WTC11 (cell line): ENCODE measurements at regions not wholly inside any gene's neighbourhood (a gene's known extent, or its start where the extent isn't known, plus 50 kb on each side); places are given as distances from the start of the nearest gene placed in this dataset.

Experiments used
- CTCF ChIP-seq: fragments of 200-600 bp; IDR thresholded peaks from 2 replicates; pipeline ENCODE4 v1.8.0; 2022; ENCODE audit warnings: antibody characterized with exemption
- E2F4 ChIP-seq: sonication (generic); formaldehyde crosslinking; IDR thresholded peaks from 2 replicates; pipeline ENCODE4 v1.8.1; 2022; ENCODE audit warnings: low read depth, mild to moderate bottlenecking, moderate library complexity, missing genetic modification reagents, borderline replicate concordance

GRCh38 chr1:78383923-78384322 lies 106.9 kb upstream of the PTGFR start:
- no peak for TF ChIP-seq CTCF
- TF ChIP-seq E2F4 (CRISPR knock-in tag) = no peak
